ENCODE measurements at regions not wholly inside any gene's neighbourhood (a gene's known extent, or its start where the extent isn't known, plus 50 kb on each side); places are given as distances from the start of the nearest gene placed in this dataset.

DNA sequence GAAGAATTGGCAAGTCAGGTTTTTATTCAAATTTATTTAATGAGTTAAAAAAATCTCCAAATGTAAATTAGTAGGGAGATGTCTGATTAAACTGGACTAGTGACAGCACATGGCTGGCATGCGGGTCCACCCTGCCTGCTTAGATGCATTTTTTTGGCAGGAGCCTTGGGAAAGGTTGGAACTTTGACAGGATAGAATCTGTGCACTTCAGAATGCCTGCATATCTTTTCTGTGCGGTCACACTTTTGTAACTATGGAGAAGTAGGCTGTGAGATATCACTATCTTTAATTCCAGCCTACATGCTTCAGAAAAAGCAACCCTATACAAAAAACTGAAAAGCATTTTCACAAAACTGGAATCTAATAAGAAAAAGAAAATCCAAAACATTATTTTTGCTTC lies 317.8 kb downstream of the MBD2 start (continued):
- TF ChIP-seq SNAPC2 (CRISPR knock-in tag; IDR thresholded peaks at IDR 0.05) (no peak), AKAP8 (CRISPR knock-in tag; IDR thresholded peaks at IDR 0.05) (no peak), MED1 (CRISPR knock-in tag; IDR thresholded peaks at IDR 0.05) (no peak), ZKSCAN1 (IDR thresholded peaks at IDR 0.05; ENCODE audit: low read length) (no peak), CBX5 (CRISPR knock-in tag; IDR thresholded peaks at IDR 0.05; ENCODE audit: borderline replicate concordance) (no peak), RXRA (CRISPR knock-in tag; IDR thresholded peaks at IDR 0.05) (no peak)
- TF ChIP-seq, protein P1, sequence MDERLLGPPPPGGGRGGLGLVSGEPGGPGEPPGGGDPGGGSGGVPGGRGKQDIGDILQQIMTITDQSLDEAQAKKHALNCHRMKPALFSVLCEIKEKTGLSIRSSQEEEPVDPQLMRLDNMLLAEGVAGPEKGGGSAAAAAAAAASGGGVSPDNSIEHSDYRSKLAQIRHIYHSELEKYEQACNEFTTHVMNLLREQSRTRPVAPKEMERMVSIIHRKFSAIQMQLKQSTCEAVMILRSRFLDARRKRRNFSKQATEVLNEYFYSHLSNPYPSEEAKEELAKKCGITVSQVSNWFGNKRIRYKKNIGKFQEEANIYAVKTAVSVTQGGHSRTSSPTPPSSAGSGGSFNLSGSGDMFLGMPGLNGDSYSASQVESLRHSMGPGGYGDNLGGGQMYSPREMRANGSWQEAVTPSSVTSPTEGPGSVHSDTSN (CRISPR knock-in tag; IDR thresholded peaks at IDR 0.05) = no peak
- TF ChIP-seq, protein P2, sequence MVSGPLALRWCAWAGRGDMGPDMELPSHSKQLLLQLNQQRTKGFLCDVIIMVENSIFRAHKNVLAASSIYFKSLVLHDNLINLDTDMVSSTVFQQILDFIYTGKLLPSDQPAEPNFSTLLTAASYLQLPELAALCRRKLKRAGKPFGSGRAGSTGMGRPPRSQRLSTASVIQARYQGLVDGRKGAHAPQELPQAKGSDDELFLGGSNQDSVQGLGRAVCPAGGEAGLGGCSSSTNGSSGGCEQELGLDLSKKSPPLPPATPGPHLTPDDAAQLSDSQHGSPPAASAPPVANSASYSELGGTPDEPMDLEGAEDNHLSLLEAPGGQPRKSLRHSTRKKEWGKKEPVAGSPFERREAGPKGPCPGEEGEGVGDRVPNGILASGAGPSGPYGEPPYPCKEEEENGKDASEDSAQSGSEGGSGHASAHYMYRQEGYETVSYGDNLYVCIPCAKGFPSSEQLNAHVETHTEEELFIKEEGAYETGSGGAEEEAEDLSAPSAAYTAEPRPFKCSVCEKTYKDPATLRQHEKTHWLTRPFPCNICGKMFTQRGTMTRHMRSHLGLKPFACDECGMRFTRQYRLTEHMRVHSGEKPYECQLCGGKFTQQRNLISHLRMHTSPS (CRISPR knock-in tag; IDR thresholded peaks at IDR 0.05; ENCODE audit: low read depth) = no peak

DNA sequence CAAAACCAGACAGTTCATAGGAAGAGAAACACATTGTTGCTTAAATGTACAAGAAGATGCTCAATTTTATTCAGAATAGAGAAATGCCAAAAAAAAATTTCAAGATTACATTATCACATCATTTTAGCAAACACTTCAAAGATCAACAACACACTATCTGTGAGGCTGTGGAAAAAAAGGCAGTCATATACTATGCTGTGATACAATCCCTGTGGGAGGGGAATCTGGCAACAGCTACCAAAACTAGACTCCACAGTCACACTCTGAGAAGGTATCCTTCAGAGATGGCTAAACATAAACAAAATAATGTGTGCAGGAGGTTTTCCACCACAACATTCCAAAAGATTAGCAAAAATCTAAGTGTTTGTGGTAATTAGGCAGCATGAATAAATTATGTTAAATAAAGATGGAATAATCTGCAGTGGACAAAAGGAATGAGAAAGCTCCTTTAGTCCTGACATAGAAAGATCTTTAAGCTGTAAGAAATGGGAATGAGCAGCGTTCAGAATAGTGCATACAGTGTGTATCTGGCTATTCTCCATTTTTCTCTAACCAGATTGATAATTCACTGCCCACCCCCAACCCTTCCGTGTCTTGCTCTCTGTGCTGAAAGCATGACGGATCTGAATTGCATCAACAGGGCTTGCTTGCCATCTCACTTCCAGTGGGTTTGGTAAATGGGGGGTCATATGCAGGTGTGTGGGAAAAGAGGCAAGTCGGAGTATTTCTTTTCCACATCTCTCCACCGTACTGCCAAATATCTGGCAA lies 329.6 kb downstream of the MBD2 start:
- H2AFZ ChIP-seq (ENCODE audit: low read length) = no peak overlapping the region
- no peak overlapping the region for H3K4me2 ChIP-seq (ENCODE audit: low read depth, low read length)
- no peaks in the 10 kb centered on the region for H3K27me3 ChIP-seq (ENCODE audit: control insufficient read depth in 1 of 2, insufficient read depth in 2 of 2, low read length in 2 of 2)
- no peak overlapping the region for H3K27ac ChIP-seq (ENCODE audit: extremely low read length, insufficient read depth, low read length)
- ChIA-PET POLR2A (no interaction called here), CTCF (ENCODE audit: low intra/inter-chr PET ratio, low total read pairs) (no interaction called here)
- no peaks in the 10 kb centered on the region for H3K4me1 ChIP-seq (ENCODE audit: insufficient read depth, low read length)
- 4% methylated on average over 5 of the region's 5 CpGs for WGBS (ENCODE audit: low lambda C conversion rate)
- H3K4me3 ChIP-seq (replicated peaks in 1 of 3; ENCODE audit: insufficient read depth in 1 of 3, low read depth in 2 of 3, low read length in 3 of 3) = no peak overlapping the region
- no peak overlapping the region for H3K9ac ChIP-seq (ENCODE audit: insufficient read depth, low read depth, low read length)
- H3K36me3 ChIP-seq (replicated peaks in 1 of 2; ENCODE audit: control insufficient read depth in 1 of 2, insufficient read depth in 2 of 2, low read length in 2 of 2) = no peaks in the 10 kb centered on the region
- in situ Hi-C loops (cut with HindIII; ENCODE audit: extremely low pct_ligation_motif_present, low pct_unique_long_range_greater_than_20kb) = no loop called here
- no peaks in the 10 kb centered on the region for H3K79me2 ChIP-seq (ENCODE audit: insufficient read depth, low read length)
- no peak for FAIRE-seq
- BruUV-seq (replicated peaks) = no TSS peak
- no peak for DNase-seq (ENCODE audit: low spot score)
- no peaks in the 10 kb centered on the region for H4K20me1 ChIP-seq (ENCODE audit: insufficient read depth, low read length)
- intact Hi-C loops (cut with micrococcal nuclease; ENCODE audit: unreplicated experiment) = no loop called here
- H3K9me3 ChIP-seq (ENCODE audit: low read length) = no peaks in the 10 kb centered on the region
- no peak for ATAC-seq
- TF ChIP-seq, protein P3, sequence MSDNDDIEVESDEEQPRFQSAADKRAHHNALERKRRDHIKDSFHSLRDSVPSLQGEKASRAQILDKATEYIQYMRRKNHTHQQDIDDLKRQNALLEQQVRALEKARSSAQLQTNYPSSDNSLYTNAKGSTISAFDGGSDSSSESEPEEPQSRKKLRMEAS (IDR thresholded peaks at IDR 0.05) = no peak
- TF ChIP-seq, protein P4, sequence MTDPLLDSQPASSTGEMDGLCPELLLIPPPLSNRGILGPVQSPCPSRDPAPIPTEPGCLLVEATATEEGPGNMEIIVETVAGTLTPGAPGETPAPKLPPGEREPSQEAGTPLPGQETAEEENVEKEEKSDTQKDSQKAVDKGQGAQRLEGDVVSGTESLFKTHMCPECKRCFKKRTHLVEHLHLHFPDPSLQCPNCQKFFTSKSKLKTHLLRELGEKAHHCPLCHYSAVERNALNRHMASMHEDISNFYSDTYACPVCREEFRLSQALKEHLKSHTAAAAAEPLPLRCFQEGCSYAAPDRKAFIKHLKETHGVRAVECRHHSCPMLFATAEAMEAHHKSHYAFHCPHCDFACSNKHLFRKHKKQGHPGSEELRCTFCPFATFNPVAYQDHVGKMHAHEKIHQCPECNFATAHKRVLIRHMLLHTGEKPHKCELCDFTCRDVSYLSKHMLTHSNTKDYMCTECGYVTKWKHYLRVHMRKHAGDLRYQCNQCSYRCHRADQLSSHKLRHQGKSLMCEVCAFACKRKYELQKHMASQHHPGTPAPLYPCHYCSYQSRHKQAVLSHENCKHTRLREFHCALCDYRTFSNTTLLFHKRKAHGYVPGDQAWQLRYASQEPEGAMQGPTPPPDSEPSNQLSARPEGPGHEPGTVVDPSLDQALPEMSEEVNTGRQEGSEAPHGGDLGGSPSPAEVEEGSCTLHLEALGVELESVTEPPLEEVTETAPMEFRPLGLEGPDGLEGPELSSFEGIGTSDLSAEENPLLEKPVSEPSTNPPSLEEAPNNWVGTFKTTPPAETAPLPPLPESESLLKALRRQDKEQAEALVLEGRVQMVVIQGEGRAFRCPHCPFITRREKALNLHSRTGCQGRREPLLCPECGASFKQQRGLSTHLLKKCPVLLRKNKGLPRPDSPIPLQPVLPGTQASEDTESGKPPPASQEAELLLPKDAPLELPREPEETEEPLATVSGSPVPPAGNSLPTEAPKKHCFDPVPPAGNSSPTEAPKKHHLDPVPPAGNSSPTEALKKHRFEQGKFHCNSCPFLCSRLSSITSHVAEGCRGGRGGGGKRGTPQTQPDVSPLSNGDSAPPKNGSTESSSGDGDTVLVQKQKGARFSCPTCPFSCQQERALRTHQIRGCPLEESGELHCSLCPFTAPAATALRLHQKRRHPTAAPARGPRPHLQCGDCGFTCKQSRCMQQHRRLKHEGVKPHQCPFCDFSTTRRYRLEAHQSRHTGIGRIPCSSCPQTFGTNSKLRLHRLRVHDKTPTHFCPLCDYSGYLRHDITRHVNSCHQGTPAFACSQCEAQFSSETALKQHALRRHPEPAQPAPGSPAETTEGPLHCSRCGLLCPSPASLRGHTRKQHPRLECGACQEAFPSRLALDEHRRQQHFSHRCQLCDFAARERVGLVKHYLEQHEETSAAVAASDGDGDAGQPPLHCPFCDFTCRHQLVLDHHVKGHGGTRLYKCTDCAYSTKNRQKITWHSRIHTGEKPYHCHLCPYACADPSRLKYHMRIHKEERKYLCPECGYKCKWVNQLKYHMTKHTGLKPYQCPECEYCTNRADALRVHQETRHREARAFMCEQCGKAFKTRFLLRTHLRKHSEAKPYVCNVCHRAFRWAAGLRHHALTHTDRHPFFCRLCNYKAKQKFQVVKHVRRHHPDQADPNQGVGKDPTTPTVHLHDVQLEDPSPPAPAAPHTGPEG (CRISPR knock-in tag; IDR thresholded peaks at IDR 0.05) = no peak
- TF ChIP-seq CBX1 (IDR thresholded peaks at IDR 0.05; ENCODE audit: low read depth) (no peak), AGO1 (IDR thresholded peaks at IDR 0.05; ENCODE audit: low read depth, low read length, poor library complexity, severe bottlenecking) (no peak), CBFB (CRISPR knock-in tag; IDR thresholded peaks at IDR 0.05) (no peak)
- TF ChIP-seq, protein P5, sequence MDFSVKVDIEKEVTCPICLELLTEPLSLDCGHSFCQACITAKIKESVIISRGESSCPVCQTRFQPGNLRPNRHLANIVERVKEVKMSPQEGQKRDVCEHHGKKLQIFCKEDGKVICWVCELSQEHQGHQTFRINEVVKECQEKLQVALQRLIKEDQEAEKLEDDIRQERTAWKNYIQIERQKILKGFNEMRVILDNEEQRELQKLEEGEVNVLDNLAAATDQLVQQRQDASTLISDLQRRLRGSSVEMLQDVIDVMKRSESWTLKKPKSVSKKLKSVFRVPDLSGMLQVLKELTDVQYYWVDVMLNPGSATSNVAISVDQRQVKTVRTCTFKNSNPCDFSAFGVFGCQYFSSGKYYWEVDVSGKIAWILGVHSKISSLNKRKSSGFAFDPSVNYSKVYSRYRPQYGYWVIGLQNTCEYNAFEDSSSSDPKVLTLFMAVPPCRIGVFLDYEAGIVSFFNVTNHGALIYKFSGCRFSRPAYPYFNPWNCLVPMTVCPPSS (IDR thresholded peaks at IDR 0.05) = no peak

Data from HepG2 (cell line).